ENCODE measurements at regions not wholly inside any gene's neighbourhood (a gene's known extent, or its start where the extent isn't known, plus 50 kb on each side); places are given as distances from the start of the nearest gene placed in this dataset.

DNA sequence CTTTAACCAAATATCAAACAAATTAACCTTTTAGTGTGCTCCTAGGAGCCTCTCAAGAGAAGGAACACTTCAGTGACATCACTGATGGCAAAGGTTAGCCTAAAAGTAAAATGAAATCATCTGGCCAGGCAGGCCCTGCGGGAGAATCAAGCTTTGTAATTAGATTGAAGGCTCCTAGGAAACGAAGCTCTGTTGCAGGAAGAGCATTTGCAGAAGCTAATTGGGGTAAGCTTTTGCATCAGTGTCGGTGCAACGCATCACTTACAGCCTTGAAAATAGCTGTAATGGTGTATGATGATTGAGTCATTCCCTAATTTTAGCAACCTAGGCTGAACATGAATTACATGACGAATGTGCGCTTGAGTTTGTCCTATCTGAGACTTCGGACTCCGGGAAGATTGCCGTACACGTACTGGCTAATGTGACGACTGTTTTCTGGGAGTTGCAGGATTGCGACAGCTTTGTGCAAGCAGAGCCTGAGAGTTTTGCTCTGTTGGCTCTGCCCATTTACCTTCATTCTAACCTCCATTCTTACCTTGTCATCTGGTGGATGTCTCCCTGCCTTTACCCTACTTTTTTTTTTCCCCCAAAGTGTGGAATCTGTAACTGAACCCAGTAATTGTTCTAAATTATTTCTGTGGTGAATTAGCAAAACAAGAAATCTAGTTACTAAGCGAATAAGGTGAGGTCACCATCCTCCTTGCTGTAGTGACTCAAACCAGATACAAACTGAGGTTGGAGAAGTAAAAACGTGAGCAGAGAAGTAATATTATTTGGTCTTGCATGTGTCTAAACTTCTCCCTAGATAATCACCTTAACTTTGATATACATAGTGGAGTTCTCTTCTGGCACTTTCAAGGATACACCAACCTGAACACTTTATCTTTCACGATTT is 675.9 kb upstream of the CITED2 start:
- H3K4me3 ChIP-seq (ENCODE audit: low read depth, low read length) = no peak overlapping the region

DNA sequence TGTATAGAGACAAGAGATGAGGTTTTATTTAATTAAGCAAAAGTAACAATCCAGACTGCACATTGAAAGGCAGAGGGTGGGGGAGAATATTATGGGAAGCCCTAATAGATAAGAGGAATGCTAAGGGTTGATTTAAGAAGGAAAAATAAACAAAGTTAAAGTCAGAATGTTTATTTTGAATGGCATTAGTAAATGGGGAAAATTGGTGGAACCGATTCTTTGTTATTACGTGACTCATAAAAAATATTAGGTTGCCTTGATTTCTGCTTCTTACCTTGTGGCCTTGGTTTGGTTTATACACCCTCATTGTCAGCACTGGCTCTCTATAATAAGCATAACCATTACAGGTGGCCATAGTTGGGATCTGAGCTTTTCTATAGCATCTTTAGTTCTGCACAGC is 674.8 kb upstream of the CITED2 start:
- TF ChIP-seq, protein P1, sequence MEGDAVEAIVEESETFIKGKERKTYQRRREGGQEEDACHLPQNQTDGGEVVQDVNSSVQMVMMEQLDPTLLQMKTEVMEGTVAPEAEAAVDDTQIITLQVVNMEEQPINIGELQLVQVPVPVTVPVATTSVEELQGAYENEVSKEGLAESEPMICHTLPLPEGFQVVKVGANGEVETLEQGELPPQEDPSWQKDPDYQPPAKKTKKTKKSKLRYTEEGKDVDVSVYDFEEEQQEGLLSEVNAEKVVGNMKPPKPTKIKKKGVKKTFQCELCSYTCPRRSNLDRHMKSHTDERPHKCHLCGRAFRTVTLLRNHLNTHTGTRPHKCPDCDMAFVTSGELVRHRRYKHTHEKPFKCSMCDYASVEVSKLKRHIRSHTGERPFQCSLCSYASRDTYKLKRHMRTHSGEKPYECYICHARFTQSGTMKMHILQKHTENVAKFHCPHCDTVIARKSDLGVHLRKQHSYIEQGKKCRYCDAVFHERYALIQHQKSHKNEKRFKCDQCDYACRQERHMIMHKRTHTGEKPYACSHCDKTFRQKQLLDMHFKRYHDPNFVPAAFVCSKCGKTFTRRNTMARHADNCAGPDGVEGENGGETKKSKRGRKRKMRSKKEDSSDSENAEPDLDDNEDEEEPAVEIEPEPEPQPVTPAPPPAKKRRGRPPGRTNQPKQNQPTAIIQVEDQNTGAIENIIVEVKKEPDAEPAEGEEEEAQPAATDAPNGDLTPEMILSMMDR (IDR thresholded peaks at IDR 0.05; ENCODE audit: insufficient read depth, low read length) = no peak
- H3K4me3 ChIP-seq (ENCODE audit: low read depth, low read length) = no peak overlapping the region
- no peak for DNase-seq (ENCODE audit: low read depth)

More for the DNA sequence above, 675.9 kb upstream of the CITED2 start:
- no peak for DNase-seq (ENCODE audit: low read depth)
- TF ChIP-seq, protein P1 (IDR thresholded peaks at IDR 0.05; ENCODE audit: insufficient read depth, low read length) = no peak

DNA sequence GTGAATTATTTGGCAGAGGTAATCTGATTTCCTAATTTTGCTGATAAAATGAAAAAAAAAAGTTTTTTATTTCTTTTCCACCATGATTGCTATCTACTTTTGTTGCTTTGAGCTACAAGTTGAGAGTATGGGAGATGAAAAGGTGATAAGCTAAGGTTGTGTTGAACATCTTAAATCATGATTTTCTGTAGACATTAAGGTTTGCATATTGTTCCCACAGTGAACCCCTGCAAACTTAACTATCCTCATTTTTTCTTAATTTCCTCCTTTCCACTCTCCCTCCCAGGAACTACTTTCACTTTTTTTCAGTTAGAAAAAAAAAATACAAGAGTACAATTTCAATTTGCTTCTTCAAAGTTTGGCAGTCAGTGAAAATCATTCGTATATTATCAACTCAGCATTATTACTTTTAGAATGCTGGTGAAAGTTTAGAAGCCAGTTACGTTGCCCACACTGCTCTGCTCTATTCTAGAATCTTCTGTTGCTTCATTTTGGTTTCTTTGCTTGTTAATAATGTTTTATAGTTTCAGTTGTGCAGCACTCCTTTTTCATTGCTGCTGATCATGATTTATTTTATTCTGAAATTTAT is 673.8 kb upstream of the CITED2 start:
- no peak for DNase-seq (ENCODE audit: low read depth)
- H3K4me3 ChIP-seq (ENCODE audit: low read depth, low read length) = no peak overlapping the region
- TF ChIP-seq, protein P1 (IDR thresholded peaks at IDR 0.05; ENCODE audit: insufficient read depth, low read length) = no peak

GRCh38 chr6:140047321-140047720 is 672.9 kb upstream of the CITED2 start:
- DNase-seq (ENCODE audit: low read depth) = no peak
- TF ChIP-seq, protein P1 (IDR thresholded peaks at IDR 0.05; ENCODE audit: insufficient read depth, low read length) = no peak
- H3K4me3 ChIP-seq (ENCODE audit: low read depth, low read length) = no peak overlapping the region

GRCh38 chr6:140046016-140046632 is 671.7 kb upstream of the CITED2 start:
- TF ChIP-seq, protein P1 (IDR thresholded peaks at IDR 0.05; ENCODE audit: insufficient read depth, low read length) = no peak
- no peak for DNase-seq (ENCODE audit: low read depth)
- no peak overlapping the region for H3K4me3 ChIP-seq (ENCODE audit: low read depth, low read length)

GRCh38 chr6:140045116-140045515 is 670.7 kb upstream of the CITED2 start:
- TF ChIP-seq, protein P1 (IDR thresholded peaks at IDR 0.05; ENCODE audit: insufficient read depth, low read length) = no peak
- DNase-seq (ENCODE audit: low read depth) = no peak

More at GRCh38 chr6:140045116-140045515, 670.7 kb upstream of the CITED2 start:
- no peak overlapping the region for H3K4me3 ChIP-seq (ENCODE audit: low read depth, low read length)
